Neural cell (in vitro differentiated cells): ENCODE measurements at regions not wholly inside any gene's neighbourhood (a gene's known extent, or its start where the extent isn't known, plus 50 kb on each side); places are given as distances from the start of the nearest gene placed in this dataset.

Experiments used
- H2AFZ ChIP-seq: fragments of 200-600, 300-800 bp; sonication (generic), shearing (Covaris generic); 2 replicates; pipeline ENCODE4 v1.6.0; 2014; ENCODE audit warnings: low read depth, mild to moderate bottlenecking, antibody characterized with exemption, low read length, moderate library complexity
- H3F3A ChIP-seq: fragments of 200-600 bp; shearing (Covaris generic); 2 replicates; pipeline ENCODE4 v1.6.1; 2016; ENCODE audit warnings: mild to moderate bottlenecking, moderate library complexity, mixed read lengths, antibody characterized with exemption, low read length; ENCODE audit not compliant: insufficient read depth, poor library complexity, severe bottlenecking
- H3K27ac ChIP-seq: fragments of 200-600, 300-800 bp; sonication (generic), shearing (Covaris generic); 2 replicates; pipeline ENCODE4 v1.5.1; 2014; ENCODE audit warnings: mild to moderate bottlenecking, low read length, moderate library complexity
- H3K27me3 ChIP-seq: fragments of 300-800, 200-600 bp; sonication (generic), shearing (Covaris generic); 2 replicates; pipeline ENCODE4 v1.6.0; 2014; ENCODE audit warnings: mild to moderate bottlenecking, low read depth, low read length, moderate library complexity; ENCODE audit not compliant: insufficient read depth
- H3K36me3 ChIP-seq: fragments of 300-800, 200-600 bp; sonication (generic), shearing (Covaris generic); 2 replicates; pipeline ENCODE4 v1.5.1; 2014; ENCODE audit warnings: mild to moderate bottlenecking, antibody characterized with exemption, low read length, moderate library complexity; ENCODE audit not compliant: insufficient read depth
- H3K4me2 ChIP-seq: fragments of 300-800, 200-600 bp; sonication (generic), shearing (Covaris generic); 2 replicates; pipeline ENCODE4 v1.6.0; 2014; ENCODE audit warnings: mild to moderate bottlenecking, low read length
- H3K4me3 ChIP-seq: fragments of 300-800, 200-600 bp; sonication (generic), shearing (Covaris generic); 2 replicates; pipeline ENCODE4 v1.5.1; 2014; ENCODE audit warnings: mild to moderate bottlenecking, low read length, moderate library complexity
- H3K79me2 ChIP-seq: fragments of 200-600 bp; shearing (Covaris generic); replicated peaks from 2 replicates; pipeline ENCODE4 v1.6.0; 2014; ENCODE audit warnings: mild to moderate bottlenecking, low read length, moderate library complexity; ENCODE audit not compliant: insufficient read depth
- H3K9ac ChIP-seq: fragments of 300-800, 200-600 bp; sonication (generic), shearing (Covaris generic); 2 replicates; pipeline ENCODE4 v1.6.1; 2016; ENCODE audit warnings: mild to moderate bottlenecking, low read length, mixed read lengths
- H3K9me2 ChIP-seq: fragments of 200-600 bp; shearing (Covaris generic); 2 replicates; pipeline ENCODE4 v1.6.1; 2016; ENCODE audit warnings: mild to moderate bottlenecking, low read length, mixed read lengths; ENCODE audit not compliant: insufficient read depth
- H3K9me3 ChIP-seq: fragments of 200-600, 300-800 bp; sonication (generic), shearing (Covaris generic); 2 replicates; pipeline ENCODE4 v1.6.1; 2016; ENCODE audit warnings: mild to moderate bottlenecking, mixed run types, low read length, moderate library complexity, mixed read lengths
- H4K20me1 ChIP-seq: fragments of 200-600 bp; shearing (Covaris generic); 2 replicates; pipeline ENCODE4 v1.6.1; 2016; ENCODE audit warnings: mild to moderate bottlenecking, mixed run types; ENCODE audit not compliant: insufficient read depth
- EP300 ChIP-seq: fragments of 450-650 bp; conservative IDR thresholded peaks from 2 replicates; pipeline ENCODE4 v1.6.1; 2014; ENCODE audit warnings: antibody characterized with exemption, mild to moderate bottlenecking, moderate library complexity; ENCODE audit not compliant: poor library complexity, severe bottlenecking
- EZH2 ChIP-seq: fragments of 200-600, 300-800 bp; shearing (Covaris generic), sonication (generic); IDR thresholded peaks from 2 replicates; pipeline ENCODE4 v1.6.1; 2014; ENCODE audit warnings: antibody characterized with exemption, low read length, borderline replicate concordance, mild to moderate bottlenecking; ENCODE audit not compliant: insufficient read depth, poor library complexity, severe bottlenecking
- MXI1 ChIP-seq: fragments of 450-650 bp; conservative IDR thresholded peaks from 2 replicates; pipeline ENCODE4 v1.6.1; 2014; ENCODE audit warnings: antibody characterized with exemption, mild to moderate bottlenecking; ENCODE audit not compliant: poor library complexity, severe bottlenecking
- POLR2AphosphoS5 ChIP-seq: IDR thresholded peaks from 2 replicates; pipeline ENCODE4 v1.6.1; 2012
- RAD21 ChIP-seq: fragments of 450-650 bp; conservative IDR thresholded peaks from 2 replicates; pipeline ENCODE4 v1.6.1; 2014; ENCODE audit warnings: antibody characterized with exemption, mild to moderate bottlenecking, moderate library complexity
- SMC3 ChIP-seq: fragments of 450-650 bp; conservative IDR thresholded peaks from 2 replicates; pipeline ENCODE4 v1.6.1; 2014; ENCODE audit warnings: antibody characterized with exemption, mild to moderate bottlenecking, moderate library complexity; ENCODE audit not compliant: poor library complexity
- TAF1 ChIP-seq: IDR thresholded peaks from 2 replicates; pipeline ENCODE4 v1.6.1; 2012; ENCODE audit warnings: low read depth
- TF ChIP-seq, protein P1 (sequence below): IDR thresholded peaks from 2 replicates; pipeline ENCODE4 v1.6.1; 2012; ENCODE audit warnings: borderline replicate concordance
- TF ChIP-seq, protein P2 (sequence below): fragments of 450-650 bp; IDR thresholded peaks from 2 replicates; pipeline ENCODE4 v1.5.1; 2014; ENCODE audit warnings: antibody characterized with exemption, mild to moderate bottlenecking, moderate library complexity; ENCODE audit not compliant: poor library complexity, severe bottlenecking

DNA sequence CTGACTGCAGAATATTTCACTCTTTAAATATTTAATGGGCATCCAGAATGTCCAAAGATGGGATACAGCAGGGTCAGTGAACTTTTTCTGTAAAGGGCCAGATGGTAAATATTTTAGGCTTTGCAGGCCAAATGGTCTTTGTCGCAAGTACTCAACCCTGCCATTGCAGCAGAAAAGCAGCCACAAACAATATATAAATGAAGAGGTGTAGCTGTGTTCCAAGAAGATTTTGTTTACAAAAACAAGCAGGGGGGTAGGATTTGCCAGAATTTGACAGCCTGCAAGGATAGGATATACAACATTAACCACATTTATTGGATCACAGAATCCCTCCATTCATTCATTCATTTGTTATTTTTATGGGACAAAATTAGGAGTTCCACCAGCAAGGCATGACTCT is 435.0 kb upstream of the DYNLRB2 start:
- Histone ChIP-seq H3K9me2 (no peaks in the 10 kb centered on the region), H3K27me3 (no peaks in the 10 kb centered on the region), H3K79me2 (no peaks in the 10 kb centered on the region), H3K9ac (no peak overlapping the region), H2AFZ (no peak overlapping the region), H3K36me3 (no peaks in the 10 kb centered on the region), H3K27ac (no peak overlapping the region), H3F3A (no peaks in the 10 kb centered on the region), H3K4me2 (no peak overlapping the region), H4K20me1 (no peaks in the 10 kb centered on the region), H3K9me3 (no peaks in the 10 kb centered on the region), H3K4me3 (no peak overlapping the region)
- TF ChIP-seq MXI1 (no peak), EZH2 (no peak), EP300 (no peak), RAD21 (no peak), POLR2AphosphoS5 (no peak), SMC3 (no peak), TAF1 (no peak)
- TF ChIP-seq, protein P1, sequence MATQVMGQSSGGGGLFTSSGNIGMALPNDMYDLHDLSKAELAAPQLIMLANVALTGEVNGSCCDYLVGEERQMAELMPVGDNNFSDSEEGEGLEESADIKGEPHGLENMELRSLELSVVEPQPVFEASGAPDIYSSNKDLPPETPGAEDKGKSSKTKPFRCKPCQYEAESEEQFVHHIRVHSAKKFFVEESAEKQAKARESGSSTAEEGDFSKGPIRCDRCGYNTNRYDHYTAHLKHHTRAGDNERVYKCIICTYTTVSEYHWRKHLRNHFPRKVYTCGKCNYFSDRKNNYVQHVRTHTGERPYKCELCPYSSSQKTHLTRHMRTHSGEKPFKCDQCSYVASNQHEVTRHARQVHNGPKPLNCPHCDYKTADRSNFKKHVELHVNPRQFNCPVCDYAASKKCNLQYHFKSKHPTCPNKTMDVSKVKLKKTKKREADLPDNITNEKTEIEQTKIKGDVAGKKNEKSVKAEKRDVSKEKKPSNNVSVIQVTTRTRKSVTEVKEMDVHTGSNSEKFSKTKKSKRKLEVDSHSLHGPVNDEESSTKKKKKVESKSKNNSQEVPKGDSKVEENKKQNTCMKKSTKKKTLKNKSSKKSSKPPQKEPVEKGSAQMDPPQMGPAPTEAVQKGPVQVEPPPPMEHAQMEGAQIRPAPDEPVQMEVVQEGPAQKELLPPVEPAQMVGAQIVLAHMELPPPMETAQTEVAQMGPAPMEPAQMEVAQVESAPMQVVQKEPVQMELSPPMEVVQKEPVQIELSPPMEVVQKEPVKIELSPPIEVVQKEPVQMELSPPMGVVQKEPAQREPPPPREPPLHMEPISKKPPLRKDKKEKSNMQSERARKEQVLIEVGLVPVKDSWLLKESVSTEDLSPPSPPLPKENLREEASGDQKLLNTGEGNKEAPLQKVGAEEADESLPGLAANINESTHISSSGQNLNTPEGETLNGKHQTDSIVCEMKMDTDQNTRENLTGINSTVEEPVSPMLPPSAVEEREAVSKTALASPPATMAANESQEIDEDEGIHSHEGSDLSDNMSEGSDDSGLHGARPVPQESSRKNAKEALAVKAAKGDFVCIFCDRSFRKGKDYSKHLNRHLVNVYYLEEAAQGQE, result no peak
- TF ChIP-seq, protein P2, sequence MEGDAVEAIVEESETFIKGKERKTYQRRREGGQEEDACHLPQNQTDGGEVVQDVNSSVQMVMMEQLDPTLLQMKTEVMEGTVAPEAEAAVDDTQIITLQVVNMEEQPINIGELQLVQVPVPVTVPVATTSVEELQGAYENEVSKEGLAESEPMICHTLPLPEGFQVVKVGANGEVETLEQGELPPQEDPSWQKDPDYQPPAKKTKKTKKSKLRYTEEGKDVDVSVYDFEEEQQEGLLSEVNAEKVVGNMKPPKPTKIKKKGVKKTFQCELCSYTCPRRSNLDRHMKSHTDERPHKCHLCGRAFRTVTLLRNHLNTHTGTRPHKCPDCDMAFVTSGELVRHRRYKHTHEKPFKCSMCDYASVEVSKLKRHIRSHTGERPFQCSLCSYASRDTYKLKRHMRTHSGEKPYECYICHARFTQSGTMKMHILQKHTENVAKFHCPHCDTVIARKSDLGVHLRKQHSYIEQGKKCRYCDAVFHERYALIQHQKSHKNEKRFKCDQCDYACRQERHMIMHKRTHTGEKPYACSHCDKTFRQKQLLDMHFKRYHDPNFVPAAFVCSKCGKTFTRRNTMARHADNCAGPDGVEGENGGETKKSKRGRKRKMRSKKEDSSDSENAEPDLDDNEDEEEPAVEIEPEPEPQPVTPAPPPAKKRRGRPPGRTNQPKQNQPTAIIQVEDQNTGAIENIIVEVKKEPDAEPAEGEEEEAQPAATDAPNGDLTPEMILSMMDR, result no peak

DNA sequence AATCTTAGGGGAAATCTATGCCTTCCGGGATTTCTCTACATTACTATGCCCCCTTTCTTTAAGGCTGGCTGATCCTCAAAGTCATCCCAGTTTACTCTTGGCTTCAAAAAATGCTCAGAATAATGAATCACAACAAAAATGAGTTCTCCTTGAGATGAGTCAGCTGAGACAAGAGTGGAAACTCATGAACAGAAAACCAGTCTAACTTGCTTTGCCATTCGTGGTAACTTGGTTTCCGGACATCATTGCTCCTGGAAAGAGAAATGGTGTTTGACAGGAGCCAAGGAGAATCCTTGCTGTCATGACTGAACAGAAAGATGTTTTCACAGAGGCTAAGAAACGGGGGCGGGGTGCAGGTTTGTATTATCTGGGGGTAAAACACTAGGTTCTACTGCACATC is 435.6 kb upstream of the DYNLRB2 start:
- no peak overlapping the region for H3K9ac ChIP-seq

More for the DNA sequence above, 435.6 kb upstream of the DYNLRB2 start:
- H4K20me1 ChIP-seq, result no peaks in the 10 kb centered on the region
- H3K9me3 ChIP-seq, result no peaks in the 10 kb centered on the region
- no peak overlapping the region for H3K4me2 ChIP-seq
- no peak overlapping the region for H3K4me3 ChIP-seq
- no peaks in the 10 kb centered on the region for H3K9me2 ChIP-seq
- TF ChIP-seq EP300, result no peak
- TF ChIP-seq, protein P1, result no peak
- H2AFZ ChIP-seq, result no peak overlapping the region
- no peaks in the 10 kb centered on the region for H3F3A ChIP-seq
- H3K27me3 ChIP-seq, result no peaks in the 10 kb centered on the region
- no peaks in the 10 kb centered on the region for H3K79me2 ChIP-seq
- no peaks in the 10 kb centered on the region for H3K36me3 ChIP-seq
- no peak overlapping the region for H3K27ac ChIP-seq
